BJ (cell line): ENCODE measurements at regions not wholly inside any gene's neighbourhood (a gene's known extent, or its start where the extent isn't known, plus 50 kb on each side); places are given as distances from the start of the nearest gene placed in this dataset.

Source experiments
- CTCF ChIA-PET: fragments of 350-600 bp; formaldehyde crosslinking; extraction: SDS; loops from one replicate; lab custom pipeline; 2021; ENCODE audit warnings: antibody characterized with exemption, inconsistent platforms; lab: Yijun Ruan, JAX
- POLR2A ChIA-PET: fragments of 300-600 bp; sonication (Branson Sonifier 250); formaldehyde crosslinking; extraction: SDS; loops from one replicate; lab custom pipeline; 2021; ENCODE audit warnings: antibody characterized with exemption; lab: Charles Lee
- DNase-seq: peaks from one replicate; pipeline ENCODE4 v3.0.0-alpha.2; 2011; ENCODE audit warnings: low read depth
- H3K27me3 ChIP-seq: 2 replicates; pipeline ENCODE4 v1.6.0; 2011; ENCODE audit warnings: low read length; ENCODE audit not compliant: control insufficient read depth, insufficient read depth
- H3K36me3 ChIP-seq: 2 replicates; pipeline ENCODE4 v1.5.1; 2011; ENCODE audit warnings: low read length; ENCODE audit not compliant: control insufficient read depth, insufficient read depth
- H3K4me3 ChIP-seq: 2 replicates; pipeline ENCODE4 v1.5.1; 2011; ENCODE audit warnings: low read depth, mild to moderate bottlenecking, control low read depth, low read length
- TF ChIP-seq, protein P1 (sequence below): IDR thresholded peaks from 2 replicates; pipeline ENCODE4 v1.5.1; 2011; ENCODE audit warnings: low read depth, mild to moderate bottlenecking, control low read depth, inconsistent platforms, low read length, moderate library complexity; ENCODE audit not compliant: insufficient read depth

DNA sequence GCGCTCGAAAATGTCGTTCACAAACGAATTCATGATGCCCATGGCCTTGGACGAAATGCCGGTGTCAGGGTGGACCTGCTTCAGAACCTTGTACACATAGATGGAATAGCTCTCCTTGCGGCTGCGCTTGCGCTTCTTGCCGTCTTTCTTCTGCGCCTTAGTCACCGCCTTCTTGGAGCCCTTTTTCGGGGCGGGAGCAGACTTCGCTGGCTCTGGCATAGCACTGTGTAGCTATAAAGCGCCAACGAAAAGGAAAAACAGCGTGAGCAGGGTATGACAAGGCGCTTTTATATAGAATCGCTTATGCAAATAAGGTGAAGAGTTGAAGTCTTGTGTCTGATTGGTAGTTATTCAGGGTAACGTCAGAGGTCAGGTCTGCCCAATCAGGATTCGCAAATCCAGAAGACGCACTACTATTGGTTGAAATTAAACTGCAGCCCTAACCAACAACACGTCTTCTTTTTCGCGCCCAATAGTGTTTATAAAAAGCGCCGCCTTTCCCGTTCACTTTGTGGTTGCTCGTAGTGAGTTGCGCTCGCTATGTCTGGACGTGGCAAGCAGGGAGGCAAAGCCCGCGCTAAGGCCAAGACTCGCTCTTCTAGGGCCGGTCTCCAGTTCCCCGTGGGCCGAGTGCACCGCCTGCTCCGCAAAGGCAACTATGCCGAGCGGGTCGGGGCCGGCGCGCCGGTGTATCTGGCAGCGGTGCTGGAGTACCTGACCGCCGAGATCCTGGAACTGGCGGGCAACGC is 114.8 kb upstream of the PRSS16 start:
- CTCF ChIA-PET = interaction anchor here (0.6 to 1.1 kb wide), 2 partner anchors 23 to 825 kb away, joined by 3 read pairs; no protein-coding TSS in a partner anchor
- peak overlapping the region; percentile 59 for H3K4me3 ChIP-seq
- TF ChIP-seq, protein P1, sequence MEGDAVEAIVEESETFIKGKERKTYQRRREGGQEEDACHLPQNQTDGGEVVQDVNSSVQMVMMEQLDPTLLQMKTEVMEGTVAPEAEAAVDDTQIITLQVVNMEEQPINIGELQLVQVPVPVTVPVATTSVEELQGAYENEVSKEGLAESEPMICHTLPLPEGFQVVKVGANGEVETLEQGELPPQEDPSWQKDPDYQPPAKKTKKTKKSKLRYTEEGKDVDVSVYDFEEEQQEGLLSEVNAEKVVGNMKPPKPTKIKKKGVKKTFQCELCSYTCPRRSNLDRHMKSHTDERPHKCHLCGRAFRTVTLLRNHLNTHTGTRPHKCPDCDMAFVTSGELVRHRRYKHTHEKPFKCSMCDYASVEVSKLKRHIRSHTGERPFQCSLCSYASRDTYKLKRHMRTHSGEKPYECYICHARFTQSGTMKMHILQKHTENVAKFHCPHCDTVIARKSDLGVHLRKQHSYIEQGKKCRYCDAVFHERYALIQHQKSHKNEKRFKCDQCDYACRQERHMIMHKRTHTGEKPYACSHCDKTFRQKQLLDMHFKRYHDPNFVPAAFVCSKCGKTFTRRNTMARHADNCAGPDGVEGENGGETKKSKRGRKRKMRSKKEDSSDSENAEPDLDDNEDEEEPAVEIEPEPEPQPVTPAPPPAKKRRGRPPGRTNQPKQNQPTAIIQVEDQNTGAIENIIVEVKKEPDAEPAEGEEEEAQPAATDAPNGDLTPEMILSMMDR = no peak
- POLR2A ChIA-PET = interaction anchor here (0.5 to 3.8 kb wide), 15 partner anchors 14 to 1870 kb away, joined by 3 to 74 read pairs (median 4); a partner anchor contains a TSS
- H3K36me3 ChIP-seq = no peaks in the 10 kb centered on the region
- no peaks in the 10 kb centered on the region for H3K27me3 ChIP-seq
- peak; percentile 100 for DNase-seq

GRCh38 chr6:27133281-27134227 is 113.9 kb upstream of the PRSS16 start:
- Histone ChIP-seq H3K27me3 (no peaks in the 10 kb centered on the region), H3K36me3 (no peaks in the 10 kb centered on the region), H3K4me3 (peak overlapping the region; percentile 59)
- TF ChIP-seq, protein P1 = no peak
- ChIA-PET CTCF (interaction anchor here (0.6 to 1.1 kb wide), 3 partner anchors 12 to 1577 kb away, joined by 3 to 5 read pairs (median 3); no protein-coding TSS in a partner anchor), POLR2A (interaction anchor here (0.6 to 3.8 kb wide), 7 partner anchors 13 to 1107 kb away, joined by 3 to 74 read pairs (median 4); a partner anchor contains a TSS)
- no peak for DNase-seq

DNA sequence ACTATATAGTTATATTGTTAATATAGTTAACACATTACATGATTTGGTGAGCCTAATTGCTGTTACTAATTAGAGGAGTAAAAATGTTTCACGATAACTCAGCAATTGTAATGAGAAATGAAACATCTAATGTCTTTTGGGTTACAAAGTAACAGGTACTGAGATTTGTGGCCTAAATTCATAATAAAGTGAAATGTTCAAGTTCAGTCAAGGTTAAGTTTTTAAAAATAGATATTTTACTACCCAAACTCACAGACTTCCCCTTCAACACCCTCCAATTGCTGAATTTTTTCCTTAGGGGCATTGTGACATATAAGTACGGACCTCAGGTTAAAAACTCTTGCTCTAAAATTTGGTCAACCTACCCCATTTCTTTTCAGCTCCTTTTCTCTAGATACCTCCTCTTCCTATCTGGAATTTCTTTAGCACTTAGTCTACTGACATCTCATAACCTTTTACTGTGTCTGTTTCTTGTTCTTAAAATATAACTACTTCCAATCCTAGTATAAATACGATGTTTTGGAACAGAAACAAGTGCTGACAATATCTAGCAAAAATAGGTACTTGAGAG is 112.3 kb upstream of the PRSS16 start:
- ChIA-PET CTCF (no interaction called here), POLR2A (no interaction called here)
- Histone ChIP-seq H3K36me3 (no peaks in the 10 kb centered on the region), H3K4me3 (no peak overlapping the region), H3K27me3 (no peaks in the 10 kb centered on the region)
- no peak for DNase-seq
- TF ChIP-seq, protein P1 = no peak

GRCh38 chr6:27136077-27136644 is 111.3 kb upstream of the PRSS16 start:
- Histone ChIP-seq H3K27me3 (no peaks in the 10 kb centered on the region), H3K4me3 (no peak overlapping the region), H3K36me3 (no peaks in the 10 kb centered on the region)
- POLR2A ChIA-PET = no interaction called here
- DNase-seq = no peak
- TF ChIP-seq, protein P1 = no peak
- CTCF ChIA-PET = no interaction called here
